HG03378 (cell line): ENCODE measurements at regions not wholly inside any gene's neighbourhood (a gene's known extent, or its start where the extent isn't known, plus 50 kb on each side); places are given as distances from the start of the nearest gene placed in this dataset.
"Not testable (repeated sequence)": the region's sequence is repeated elsewhere in the genome, so short reads cannot be mapped to it uniquely, and the experiment has no call there.

Source experiments
- ATAC-seq: cut with Tn5 transposase; IDR thresholded peaks from one replicate; pipeline ENCODE4 v1.9.1; 2021; ENCODE audit warnings: mild to moderate bottlenecking, moderate library complexity; ENCODE audit not compliant: unreplicated experiment

DNA sequence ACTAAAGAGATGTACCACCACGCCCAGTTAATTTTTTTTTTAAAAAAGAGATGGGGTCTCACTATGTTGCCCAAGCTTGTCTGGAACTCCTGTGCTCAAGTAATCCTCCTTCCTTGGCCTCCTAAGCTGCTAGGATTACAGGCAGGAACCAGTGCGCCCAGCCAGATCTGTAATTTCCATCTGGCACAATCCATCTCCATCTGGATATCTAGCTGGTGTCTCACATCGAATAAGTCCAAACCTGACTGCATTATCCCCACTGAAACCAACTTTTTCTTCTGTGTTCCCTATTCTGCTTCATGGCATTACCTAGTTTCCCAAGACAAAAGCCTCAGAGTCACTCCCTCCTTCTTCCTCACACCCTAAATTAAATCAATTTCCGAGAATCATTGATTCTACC, 125.8 kb upstream of the TEX13C start:
- no peak for ATAC-seq

DNA sequence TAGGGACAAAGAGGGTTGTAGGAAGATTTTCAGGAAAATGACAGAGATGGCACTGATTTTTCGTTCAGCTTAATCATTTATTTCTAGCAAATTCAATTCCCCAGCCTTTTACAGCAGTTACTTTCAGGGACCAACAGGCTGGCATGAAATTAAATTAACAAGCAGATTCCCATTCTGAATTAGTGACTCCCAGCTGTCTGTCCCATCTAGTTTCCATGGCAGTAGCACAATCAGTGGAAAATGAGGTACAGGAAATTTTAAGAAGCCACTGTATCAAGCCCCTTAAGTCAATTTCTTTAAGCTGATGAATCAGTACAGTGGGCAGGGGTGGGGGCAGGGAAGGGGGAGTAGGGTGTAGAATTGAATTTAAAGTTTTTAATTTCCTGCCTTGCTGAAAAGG, 121.1 kb upstream of the TEX13C start:
- ATAC-seq, result no peak

DNA sequence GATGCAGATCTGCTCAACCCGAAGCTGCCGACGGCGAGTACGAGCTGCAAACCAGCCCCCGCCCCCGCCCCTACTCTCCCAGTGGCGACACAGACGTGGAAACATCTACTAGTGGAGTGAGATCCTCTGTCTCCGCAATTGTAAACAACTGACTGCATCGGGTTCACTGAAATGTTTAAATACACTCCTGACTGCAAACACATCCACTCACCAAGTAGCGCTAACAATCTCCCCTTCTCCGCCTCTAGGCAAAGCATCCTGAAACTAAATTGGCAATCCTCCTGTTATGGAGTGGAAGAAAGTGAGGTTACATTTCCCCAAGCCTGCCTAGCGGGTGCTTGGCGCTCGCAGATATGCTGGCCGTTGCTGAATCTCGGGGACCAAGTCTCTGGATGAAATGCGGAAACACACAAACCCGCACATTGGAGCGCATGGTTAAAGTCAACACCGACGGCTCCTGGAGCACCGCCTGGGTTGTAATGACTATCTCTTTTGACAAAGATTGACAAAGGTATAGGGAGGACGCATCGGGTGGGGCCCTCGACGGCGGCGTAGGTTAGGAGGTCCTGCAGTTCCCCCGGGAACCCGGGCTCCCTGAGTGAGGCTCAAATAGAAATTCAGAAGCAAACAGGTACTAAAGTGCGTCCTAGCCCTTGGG, 117.0 kb upstream of the TEX13C start:
- no peak for ATAC-seq

DNA sequence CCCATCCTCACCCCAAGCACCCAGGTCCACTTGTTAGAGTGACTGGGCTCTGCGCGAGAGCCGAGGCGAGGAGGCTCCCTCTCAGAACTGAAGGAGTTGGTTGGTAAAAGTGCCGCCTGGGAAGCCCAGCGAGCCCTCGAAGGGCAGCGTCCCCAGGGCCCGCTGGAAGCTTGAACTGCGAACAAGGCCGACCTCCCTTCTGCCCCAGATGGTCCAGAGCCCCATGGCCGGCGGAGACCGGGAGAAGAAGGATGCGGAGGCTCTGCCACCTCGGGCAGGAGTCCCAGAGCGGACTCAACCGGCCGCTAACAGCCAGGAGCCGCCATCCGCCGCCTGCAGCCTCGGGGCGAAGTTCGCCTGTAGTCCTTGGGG, 116.3 kb upstream of the TEX13C start:
- ATAC-seq, result no peak

DNA sequence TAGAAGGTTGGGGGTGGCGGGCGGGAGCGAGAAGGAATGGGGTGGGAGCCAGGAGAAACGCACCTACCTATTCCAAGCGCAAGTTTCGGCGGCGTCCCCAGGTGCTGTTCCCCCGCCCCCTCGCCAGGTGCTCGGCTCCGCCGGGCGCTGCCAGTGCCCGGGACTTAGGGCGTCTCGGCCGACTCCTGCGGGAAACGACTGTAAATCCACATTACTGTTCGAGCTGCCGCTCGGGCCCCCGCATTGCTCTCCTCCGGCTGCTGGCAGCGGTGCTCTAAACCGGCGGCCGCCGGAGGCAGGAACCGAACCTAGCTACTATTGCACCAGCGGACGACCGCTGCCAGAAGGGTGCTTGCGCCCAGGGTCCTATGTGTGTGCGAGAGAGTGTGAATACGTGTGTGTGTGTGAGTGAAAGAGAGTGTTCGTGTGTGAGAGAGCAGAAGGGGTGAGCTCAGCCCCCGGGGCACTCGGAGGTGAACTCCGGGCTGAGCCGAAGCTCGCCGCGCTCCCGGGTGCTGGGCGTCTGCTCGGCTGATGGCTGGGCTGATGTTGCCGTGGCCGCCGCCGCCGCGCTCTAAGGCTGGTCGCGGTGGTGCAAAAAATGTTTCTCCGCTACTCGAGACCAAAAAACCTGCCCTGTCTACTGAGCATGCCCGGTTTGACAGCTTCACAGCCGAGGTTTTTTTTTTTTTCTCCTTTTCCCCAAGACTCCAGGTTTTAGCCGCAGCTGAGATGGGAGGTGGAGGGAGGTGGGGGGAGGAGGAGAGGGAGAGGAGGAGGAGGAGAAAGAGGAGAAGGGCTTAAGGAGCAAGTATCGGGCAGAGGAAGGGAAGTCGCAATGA, 115.7 kb upstream of the TEX13C start:
- ATAC-seq, result no peak

DNA sequence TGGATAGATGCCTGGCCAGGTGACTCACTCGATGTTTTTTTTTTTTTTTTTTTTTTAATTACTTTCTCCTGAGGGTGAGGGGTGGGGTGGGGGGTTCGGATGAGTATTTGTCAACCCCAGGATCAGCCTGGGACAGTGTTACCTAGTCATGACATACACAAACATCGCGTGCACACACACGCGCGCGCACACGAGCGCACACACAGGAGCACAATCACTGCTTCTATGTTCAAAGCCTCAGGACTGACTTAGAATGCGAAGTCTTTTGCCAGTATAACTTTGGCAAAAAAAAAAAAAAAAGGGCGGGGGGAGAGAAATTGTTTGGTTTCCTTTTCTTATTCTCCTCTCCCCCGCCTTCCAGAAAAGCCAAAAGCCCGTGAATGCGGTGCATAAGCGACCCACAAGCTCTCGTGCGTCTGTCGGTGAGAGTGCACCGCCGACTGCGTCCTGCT, 115.0 kb upstream of the TEX13C start:
- no peak for ATAC-seq

DNA sequence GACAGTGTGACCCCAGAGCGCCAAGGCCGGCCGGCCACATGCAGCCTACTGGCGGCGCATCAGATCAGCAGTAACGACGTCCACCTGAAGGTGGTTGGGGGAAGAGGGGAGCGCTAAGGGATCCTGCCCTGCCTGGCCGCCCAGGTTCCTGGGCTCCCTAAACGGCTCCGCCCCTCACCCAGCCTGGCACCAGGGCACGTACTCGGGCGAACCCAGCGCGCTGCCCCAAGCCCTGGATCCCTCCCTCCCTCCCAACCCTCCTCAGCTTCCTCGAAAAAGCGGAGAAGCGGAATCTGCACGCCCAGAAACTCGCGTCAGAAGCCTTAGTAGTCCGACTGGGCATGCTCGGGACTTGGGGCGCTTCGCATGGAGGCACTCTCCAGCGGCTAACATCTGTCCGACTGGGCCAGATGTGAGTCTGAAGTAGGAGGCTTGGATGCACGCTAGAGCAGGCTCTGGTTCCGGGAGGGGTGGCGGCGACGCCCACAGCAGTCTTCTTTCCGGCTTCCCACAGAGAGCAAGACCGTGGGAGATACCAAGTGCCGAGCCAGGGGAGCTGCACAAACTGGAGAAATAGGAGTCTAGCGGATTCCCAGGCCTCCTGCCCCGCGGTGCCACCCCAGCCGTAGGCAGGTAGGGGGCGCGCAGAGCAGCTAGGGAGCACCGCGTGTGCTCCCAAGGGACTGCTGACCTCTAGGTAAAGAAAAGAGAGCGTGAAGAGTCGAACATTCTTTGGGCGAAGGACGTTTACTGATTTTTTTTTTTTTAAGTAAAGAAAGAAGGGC, 114.3 kb upstream of the TEX13C start:
- no peak for ATAC-seq

DNA sequence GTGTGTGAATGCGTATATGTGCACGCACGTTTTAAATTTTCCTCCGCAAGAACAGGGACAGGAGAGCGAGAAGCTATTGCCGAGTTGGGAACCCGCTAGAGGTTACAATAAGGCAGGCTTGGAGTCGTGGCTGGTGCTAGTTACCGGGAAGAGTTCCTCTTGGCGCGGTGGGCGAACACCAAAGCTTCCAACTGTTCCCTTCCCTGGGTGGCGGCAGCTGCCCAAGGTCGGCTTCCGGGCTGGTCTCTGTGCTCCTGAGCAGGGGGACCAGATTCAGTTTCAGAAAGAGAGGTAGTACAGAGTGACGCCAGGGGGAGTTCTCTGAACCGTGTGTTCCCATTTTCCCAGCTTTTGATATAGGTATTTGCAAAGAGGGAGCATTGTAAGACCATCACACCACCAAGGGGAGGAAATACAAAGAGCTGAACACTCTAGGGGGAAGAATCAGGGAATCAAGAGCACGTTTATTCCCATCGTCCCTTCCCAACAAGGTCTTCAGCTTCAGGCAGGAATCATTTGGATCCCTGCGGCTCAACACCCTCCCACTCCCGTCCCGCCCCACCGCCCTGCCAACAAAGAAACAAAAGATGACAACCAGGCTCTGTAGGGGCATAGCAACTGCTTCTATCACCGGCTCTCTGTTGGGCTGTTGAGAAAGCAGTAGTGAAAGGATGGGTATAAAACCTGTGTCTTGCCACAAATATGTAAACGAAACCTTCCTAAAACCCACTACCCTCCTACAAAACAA, 113.6 kb upstream of the TEX13C start:
- ATAC-seq, result no peak

DNA sequence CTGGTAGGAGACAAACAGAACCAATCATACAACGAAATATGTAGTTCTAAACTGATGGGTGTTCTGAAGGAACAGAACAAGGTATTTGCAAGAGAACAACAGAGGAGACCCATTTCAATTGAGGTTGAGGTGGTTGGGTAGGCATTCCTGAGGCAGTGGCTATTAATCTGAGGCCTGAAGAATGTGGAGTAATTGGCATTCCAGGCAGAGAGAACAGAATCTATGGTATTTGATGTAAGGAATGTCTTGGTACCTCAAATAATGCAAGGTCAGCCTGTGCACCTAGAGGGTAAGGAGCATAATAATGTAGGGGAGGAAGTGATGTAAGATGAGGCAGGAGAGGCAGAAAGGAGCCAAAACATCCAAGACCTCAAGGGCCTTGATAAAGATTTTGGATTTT, 109.5 kb upstream of the TEX13C start:
- no peak for ATAC-seq

DNA sequence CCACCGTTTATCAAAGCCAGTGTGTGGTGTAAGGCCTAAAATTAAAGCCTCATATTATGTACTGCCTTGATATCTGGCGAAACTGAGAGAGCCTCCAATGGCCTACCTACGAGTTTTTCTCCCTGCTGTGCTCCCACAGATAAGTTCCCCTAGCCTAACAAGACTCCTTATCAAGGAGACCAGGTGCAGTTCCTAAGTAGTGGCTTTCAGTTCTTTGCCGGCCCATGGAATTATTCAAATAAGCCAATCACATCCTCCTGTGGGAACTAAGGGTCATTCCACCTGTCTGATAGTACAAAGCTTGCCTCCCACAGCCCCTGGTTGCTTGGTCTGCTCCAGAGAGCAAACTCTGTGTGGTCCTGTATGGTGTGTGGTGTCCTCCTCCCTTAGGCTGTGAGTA, 99.8 kb upstream of the TEX13C start:
- no peak for ATAC-seq

DNA sequence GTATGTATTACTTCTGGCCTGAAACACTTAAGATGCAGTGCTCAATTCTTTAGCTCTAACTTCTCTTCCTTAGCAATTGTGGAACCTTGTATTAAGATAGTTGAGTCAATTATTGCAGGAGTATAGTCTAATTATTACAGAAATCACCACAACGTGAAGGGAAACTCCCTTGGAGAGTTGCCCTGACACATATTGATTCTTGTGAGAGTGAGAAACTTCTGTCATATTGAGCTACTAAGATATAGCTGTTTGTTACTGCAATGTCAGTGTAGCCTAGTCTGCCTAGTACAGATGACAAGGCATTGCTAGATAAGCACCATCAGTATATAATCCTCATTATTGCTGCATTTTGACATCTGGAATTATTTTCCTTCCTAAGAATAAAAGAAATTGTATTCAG, 82.7 kb upstream of the TEX13C start:
- ATAC-seq, result no peak

DNA sequence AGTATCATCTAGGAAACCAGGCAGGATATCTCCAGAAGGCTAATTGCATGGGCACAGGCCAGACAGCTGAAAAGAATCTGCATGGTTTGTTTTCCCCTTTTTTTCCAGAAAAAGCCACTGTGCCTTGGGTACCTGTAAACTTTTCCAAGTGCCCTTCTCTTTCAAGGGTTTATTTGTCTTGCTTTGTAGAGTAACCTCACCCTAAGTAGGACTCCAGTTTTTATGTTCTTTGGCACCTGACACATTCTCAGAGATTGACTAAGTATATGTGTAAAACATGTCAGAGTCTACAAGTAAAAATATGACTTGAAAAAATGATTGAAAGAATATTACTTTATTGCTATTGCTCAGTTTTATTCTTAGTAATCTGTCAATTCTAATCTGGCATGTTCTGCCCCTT, 70.7 kb upstream of the TEX13C start:
- ATAC-seq, result no peak

DNA sequence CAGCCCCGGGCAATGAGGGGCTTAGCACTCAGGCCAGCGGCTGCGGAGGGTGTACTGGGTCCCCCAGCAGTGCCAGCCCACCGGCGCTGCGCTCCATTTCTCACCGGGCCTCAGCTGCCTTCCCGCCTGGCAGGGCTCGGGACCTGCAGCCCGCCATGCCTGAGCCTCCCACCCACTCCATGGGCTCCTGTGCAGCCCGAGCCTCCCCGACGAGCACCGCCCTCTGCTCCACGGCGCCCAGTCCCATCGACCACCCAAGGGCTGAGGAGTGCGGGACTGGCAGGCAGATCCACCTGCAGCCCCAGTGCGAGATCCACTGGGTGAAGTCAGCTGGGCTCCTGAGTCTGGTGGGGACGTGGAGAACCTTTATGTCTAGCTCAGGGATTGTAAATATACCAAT, 63.9 kb upstream of the TEX13C start:
- not testable (repeated sequence) for ATAC-seq

DNA sequence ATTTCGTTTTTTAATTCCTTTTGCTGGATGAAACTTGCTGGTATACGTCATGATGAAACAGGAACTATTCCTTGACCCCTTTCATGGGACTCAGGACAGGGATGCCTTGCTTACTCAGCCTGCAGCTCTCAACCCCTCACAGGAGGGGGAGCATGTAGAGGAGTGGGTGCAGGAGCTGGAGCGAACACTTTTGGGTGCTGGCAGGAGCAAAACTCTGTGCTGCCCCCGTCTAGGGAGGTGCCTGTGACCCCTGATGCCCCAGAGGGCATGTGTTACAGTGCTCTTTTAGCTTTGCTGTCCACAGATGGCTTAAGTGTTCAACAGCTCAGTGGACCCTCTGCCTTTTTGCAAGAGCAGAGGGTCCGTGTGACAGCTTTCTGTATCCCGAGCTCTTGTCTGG, 56.8 kb upstream of the TEX13C start:
- ATAC-seq, result no peak

DNA sequence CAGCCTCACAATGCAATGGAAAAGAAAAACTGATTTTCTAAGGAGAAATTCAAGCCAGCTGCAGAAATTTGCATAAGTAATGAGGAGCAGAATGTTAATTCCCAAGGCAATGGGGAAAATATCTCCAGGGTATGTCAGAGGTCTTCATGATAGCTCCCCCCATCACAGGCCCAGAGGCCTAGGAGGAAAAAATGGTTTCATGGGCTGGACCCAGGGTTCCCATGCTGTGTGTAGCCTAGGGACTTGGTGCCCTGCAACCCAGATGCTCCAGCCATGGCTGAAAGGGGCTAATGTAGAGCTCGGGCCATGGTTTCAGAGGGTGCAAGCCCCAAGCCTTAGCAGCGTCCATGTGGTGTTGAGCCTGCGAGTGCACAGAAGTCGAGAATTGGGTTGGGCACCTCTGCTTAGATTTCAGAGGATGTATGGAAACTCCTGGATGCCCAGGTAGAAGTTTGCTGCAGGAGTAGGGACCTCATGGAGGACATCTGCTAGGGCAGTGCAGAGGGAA, 53.5 kb upstream of the TEX13C start:
- no peak for ATAC-seq
